HepG2 (cell line): ENCODE measurements at regions not wholly inside any gene's neighbourhood (a gene's known extent, or its start where the extent isn't known, plus 50 kb on each side); places are given as distances from the start of the nearest gene placed in this dataset.
A peak's percentile ranks its signal among the peaks of the same experiment; 100 is the strongest.

Experiments
- AGO2 ChIP-seq: fragments of 200-400 bp; formaldehyde crosslinking; optimal IDR thresholded peaks from 2 replicates; pipeline ENCODE3; 2017; ENCODE audit warnings: mild to moderate bottlenecking, low read depth, low read length, moderate library complexity
- AHR ChIP-seq: IDR thresholded peaks from 2 replicates; pipeline ENCODE4 v1.6.1; 2018; ENCODE audit warnings: missing genetic modification reagents, missing compliant biosample characterization
- ATF7-NPFF ChIP-seq: sonication (generic); formaldehyde crosslinking; IDR thresholded peaks from 2 replicates; pipeline ENCODE4 v1.8.1; 2023; ENCODE audit warnings: mild to moderate bottlenecking, low read depth, missing genetic modification reagents, moderate library complexity
- FOXK2 ChIP-seq: fragments of 450-650 bp; IDR thresholded peaks from 2 replicates; pipeline ENCODE4 v1.6.1; 2016
- JDP2 ChIP-seq: sonication (generic); formaldehyde crosslinking; IDR thresholded peaks from 2 replicates; pipeline ENCODE4 v1.8.1; 2022; ENCODE audit warnings: missing genetic modification reagents, borderline replicate concordance
- JUN ChIP-seq: sonication (generic); formaldehyde crosslinking; IDR thresholded peaks from 2 replicates; pipeline ENCODE4 v1.4.0; 2020; ENCODE audit warnings: mild to moderate bottlenecking, missing genetic modification reagents
- KMT2B ChIP-seq: IDR thresholded peaks from 2 replicates; pipeline ENCODE4 v1.6.1; 2016; ENCODE audit warnings: missing genetic modification reagents, missing compliant biosample characterization
- NR2F6 ChIP-seq, 2 experiments: IDR thresholded peaks; 2 replicates each; pipeline ENCODE4 v1.6.1; 2016; ENCODE audit warnings: antibody characterized with exemption in 1 of 2, mild to moderate bottlenecking in 1 of 2
- SMAD1 ChIP-seq: sonication (generic); formaldehyde crosslinking; IDR thresholded peaks from 2 replicates; pipeline ENCODE4 v1.4.0; 2020; ENCODE audit warnings: missing genetic modification reagents, low read depth, mild to moderate bottlenecking, borderline replicate concordance
- ZFP41 ChIP-seq: sonication (generic); formaldehyde crosslinking; IDR thresholded peaks from 2 replicates; pipeline ENCODE4 v1.4.0; 2020; ENCODE audit warnings: mild to moderate bottlenecking, missing genetic modification reagents, borderline replicate concordance
- ZNF331 ChIP-seq: sonication (generic); formaldehyde crosslinking; IDR thresholded peaks from 2 replicates; pipeline ENCODE4 v1.4.0; 2020; ENCODE audit warnings: missing genetic modification reagents
- ZNF33B ChIP-seq: sonication (generic); formaldehyde crosslinking; IDR thresholded peaks from 2 replicates; pipeline ENCODE4 v1.5.1; 2020; ENCODE audit warnings: mild to moderate bottlenecking, missing genetic modification reagents
- ZNF605 ChIP-seq: sonication (generic); formaldehyde crosslinking; IDR thresholded peaks from 2 replicates; pipeline ENCODE4 v1.8.0; 2022; ENCODE audit warnings: mild to moderate bottlenecking, missing genetic modification reagents
- ZNF619 ChIP-seq: sonication (generic); formaldehyde crosslinking; IDR thresholded peaks from 2 replicates; pipeline ENCODE4 v1.4.0; 2020; ENCODE audit warnings: mild to moderate bottlenecking, missing genetic modification reagents
- ZNF629 ChIP-seq: sonication (generic); formaldehyde crosslinking; conservative IDR thresholded peaks from 2 replicates; pipeline ENCODE4 v1.5.0; 2020; ENCODE audit warnings: missing genetic modification reagents
- ZNF644 ChIP-seq: IDR thresholded peaks from 2 replicates; pipeline ENCODE4 v1.6.1; 2016; ENCODE audit warnings: low read depth
- ZNF777 ChIP-seq: sonication (generic); formaldehyde crosslinking; IDR thresholded peaks from 2 replicates; pipeline ENCODE4 v1.4.0; 2020; ENCODE audit warnings: missing genetic modification reagents
- ZNF850 ChIP-seq: sonication (generic); formaldehyde crosslinking; conservative IDR thresholded peaks from 2 replicates; pipeline ENCODE4 v1.9.0; 2021; ENCODE audit warnings: mild to moderate bottlenecking, missing genetic modification reagents
- TF ChIP-seq, protein P1 (sequence below): sonication (generic); formaldehyde crosslinking; IDR thresholded peaks from 2 replicates; pipeline ENCODE4 v1.4.0; 2020; ENCODE audit warnings: missing genetic modification reagents
- TF ChIP-seq, protein P2 (sequence below): sonication (generic); formaldehyde crosslinking; IDR thresholded peaks from 2 replicates; pipeline ENCODE4 v1.5.0; 2020; ENCODE audit warnings: missing genetic modification reagents
- TF ChIP-seq, protein P3 (sequence below): sonication (generic); formaldehyde crosslinking; IDR thresholded peaks from 2 replicates; pipeline ENCODE4 v1.5.1; 2020; ENCODE audit warnings: mild to moderate bottlenecking, missing genetic modification reagents, moderate library complexity
- TF ChIP-seq, protein P4 (sequence below): sonication (generic); formaldehyde crosslinking; IDR thresholded peaks from 2 replicates; pipeline ENCODE4 v1.4.0; 2020; ENCODE audit warnings: mild to moderate bottlenecking, missing genetic modification reagents

DNA sequence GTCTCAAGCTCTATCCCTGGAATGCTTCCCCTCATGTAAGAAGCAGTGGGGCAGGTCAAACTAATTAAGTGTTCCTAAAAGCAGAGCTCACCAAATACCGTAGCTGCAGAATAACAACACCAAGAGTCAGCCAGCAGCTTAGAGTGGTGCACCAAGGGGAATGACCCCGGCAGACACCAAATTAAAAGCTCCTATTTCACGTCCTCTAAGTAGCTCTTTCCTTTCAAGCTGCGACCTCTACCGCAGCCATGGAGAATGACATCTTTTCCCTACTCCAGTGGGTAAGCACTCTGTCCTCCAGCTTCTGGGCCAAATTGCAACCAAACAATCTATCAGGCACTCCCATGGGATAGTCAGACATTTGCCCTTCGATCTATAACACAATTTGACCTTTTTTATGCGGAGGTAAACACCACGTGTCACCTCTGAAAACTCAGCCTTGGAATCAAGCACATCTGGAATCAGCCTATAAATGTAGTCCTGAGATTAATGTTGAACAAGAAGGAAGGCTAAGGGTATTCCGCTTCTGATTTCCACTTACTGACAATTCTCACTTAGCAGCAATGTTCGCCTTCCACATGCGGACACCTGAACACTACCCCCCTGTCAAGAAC is 67.6 kb upstream of the CDKN3 start (continued):
- TF ChIP-seq, protein P1, sequence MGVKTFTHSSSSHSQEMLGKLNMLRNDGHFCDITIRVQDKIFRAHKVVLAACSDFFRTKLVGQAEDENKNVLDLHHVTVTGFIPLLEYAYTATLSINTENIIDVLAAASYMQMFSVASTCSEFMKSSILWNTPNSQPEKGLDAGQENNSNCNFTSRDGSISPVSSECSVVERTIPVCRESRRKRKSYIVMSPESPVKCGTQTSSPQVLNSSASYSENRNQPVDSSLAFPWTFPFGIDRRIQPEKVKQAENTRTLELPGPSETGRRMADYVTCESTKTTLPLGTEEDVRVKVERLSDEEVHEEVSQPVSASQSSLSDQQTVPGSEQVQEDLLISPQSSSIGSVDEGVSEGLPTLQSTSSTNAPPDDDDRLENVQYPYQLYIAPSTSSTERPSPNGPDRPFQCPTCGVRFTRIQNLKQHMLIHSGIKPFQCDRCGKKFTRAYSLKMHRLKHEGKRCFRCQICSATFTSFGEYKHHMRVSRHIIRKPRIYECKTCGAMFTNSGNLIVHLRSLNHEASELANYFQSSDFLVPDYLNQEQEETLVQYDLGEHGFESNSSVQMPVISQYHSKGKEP = no peak
- TF ChIP-seq ATF7-NPFF (CRISPR knock-in tag) (no peak), ZNF33B (CRISPR knock-in tag) (no peak), JUN (no peak), FOXK2 (no peak), ZNF644 (no peak), KMT2B (CRISPR knock-in tag) (no peak), SMAD1 (CRISPR knock-in tag) (no peak), ZFP41 (CRISPR knock-in tag) (no peak), ZNF850 (CRISPR knock-in tag) (no peak), AHR (CRISPR knock-in tag) (no peak), ZNF331 (CRISPR knock-in tag) (no peak; the same call in 1 of the 2 replicates), ZNF777 (CRISPR knock-in tag) (no peak), JDP2 (CRISPR knock-in tag) (no peak), ZNF605 (no peak), AGO2 (no peak), ZNF619 (CRISPR knock-in tag) (no peak), ZNF629 (CRISPR knock-in tag) (no peak), NR2F6 (IDR thresholded peaks at IDR 0.05) (0 out of 2 replicates have a peak, but pooled peaks have one; percentile 20), NR2F6 (CRISPR knock-in tag; IDR thresholded peaks at IDR 0.05) (peak; percentile 30; the same call in 1 of the 2 replicates)
- TF ChIP-seq, protein P2, sequence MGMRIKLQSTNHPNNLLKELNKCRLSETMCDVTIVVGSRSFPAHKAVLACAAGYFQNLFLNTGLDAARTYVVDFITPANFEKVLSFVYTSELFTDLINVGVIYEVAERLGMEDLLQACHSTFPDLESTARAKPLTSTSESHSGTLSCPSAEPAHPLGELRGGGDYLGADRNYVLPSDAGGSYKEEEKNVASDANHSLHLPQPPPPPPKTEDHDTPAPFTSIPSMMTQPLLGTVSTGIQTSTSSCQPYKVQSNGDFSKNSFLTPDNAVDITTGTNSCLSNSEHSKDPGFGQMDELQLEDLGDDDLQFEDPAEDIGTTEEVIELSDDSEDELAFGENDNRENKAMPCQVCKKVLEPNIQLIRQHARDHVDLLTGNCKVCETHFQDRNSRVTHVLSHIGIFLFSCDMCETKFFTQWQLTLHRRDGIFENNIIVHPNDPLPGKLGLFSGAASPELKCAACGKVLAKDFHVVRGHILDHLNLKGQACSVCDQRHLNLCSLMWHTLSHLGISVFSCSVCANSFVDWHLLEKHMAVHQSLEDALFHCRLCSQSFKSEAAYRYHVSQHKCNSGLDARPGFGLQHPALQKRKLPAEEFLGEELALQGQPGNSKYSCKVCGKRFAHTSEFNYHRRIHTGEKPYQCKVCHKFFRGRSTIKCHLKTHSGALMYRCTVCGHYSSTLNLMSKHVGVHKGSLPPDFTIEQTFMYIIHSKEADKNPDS (CRISPR knock-in tag) = no peak
- TF ChIP-seq, protein P3, sequence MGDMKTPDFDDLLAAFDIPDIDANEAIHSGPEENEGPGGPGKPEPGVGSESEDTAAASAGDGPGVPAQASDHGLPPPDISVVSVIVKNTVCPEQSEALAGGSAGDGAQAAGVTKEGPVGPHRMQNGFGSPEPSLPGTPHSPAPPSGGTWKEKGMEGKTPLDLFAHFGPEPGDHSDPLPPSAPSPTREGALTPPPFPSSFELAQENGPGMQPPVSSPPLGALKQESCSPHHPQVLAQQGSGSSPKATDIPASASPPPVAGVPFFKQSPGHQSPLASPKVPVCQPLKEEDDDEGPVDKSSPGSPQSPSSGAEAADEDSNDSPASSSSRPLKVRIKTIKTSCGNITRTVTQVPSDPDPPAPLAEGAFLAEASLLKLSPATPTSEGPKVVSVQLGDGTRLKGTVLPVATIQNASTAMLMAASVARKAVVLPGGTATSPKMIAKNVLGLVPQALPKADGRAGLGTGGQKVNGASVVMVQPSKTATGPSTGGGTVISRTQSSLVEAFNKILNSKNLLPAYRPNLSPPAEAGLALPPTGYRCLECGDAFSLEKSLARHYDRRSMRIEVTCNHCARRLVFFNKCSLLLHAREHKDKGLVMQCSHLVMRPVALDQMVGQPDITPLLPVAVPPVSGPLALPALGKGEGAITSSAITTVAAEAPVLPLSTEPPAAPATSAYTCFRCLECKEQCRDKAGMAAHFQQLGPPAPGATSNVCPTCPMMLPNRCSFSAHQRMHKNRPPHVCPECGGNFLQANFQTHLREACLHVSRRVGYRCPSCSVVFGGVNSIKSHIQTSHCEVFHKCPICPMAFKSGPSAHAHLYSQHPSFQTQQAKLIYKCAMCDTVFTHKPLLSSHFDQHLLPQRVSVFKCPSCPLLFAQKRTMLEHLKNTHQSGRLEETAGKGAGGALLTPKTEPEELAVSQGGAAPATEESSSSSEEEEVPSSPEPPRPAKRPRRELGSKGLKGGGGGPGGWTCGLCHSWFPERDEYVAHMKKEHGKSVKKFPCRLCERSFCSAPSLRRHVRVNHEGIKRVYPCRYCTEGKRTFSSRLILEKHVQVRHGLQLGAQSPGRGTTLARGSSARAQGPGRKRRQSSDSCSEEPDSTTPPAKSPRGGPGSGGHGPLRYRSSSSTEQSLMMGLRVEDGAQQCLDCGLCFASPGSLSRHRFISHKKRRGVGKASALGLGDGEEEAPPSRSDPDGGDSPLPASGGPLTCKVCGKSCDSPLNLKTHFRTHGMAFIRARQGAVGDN (CRISPR knock-in tag) = no peak
- TF ChIP-seq, protein P4, sequence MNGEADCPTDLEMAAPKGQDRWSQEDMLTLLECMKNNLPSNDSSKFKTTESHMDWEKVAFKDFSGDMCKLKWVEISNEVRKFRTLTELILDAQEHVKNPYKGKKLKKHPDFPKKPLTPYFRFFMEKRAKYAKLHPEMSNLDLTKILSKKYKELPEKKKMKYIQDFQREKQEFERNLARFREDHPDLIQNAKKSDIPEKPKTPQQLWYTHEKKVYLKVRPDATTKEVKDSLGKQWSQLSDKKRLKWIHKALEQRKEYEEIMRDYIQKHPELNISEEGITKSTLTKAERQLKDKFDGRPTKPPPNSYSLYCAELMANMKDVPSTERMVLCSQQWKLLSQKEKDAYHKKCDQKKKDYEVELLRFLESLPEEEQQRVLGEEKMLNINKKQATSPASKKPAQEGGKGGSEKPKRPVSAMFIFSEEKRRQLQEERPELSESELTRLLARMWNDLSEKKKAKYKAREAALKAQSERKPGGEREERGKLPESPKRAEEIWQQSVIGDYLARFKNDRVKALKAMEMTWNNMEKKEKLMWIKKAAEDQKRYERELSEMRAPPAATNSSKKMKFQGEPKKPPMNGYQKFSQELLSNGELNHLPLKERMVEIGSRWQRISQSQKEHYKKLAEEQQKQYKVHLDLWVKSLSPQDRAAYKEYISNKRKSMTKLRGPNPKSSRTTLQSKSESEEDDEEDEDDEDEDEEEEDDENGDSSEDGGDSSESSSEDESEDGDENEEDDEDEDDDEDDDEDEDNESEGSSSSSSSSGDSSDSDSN (CRISPR knock-in tag) = no peak
